Tibial nerve (tissue), 4 donors: ENCODE measurements at regions not wholly inside any gene's neighbourhood (a gene's known extent, or its start where the extent isn't known, plus 50 kb on each side); places are given as distances from the start of the nearest gene placed in this dataset.
"Not testable (repeated sequence)": the region's sequence is repeated elsewhere in the genome, so short reads cannot be mapped to it uniquely, and the experiment has no call there.

Experiments
- DNase-seq, 2 donors: peaks; one replicate each; pipeline ENCODE4 v3.0.0-alpha.2; 2019; ENCODE audit warnings: low spot score in 2 of 2
- H3K27ac ChIP-seq, 4 donors: fragments of 200-600 bp; sonication (generic) in 3 of 4; one replicate each; pipeline ENCODE4 v1.5.1; 2017 to 2019; ENCODE audit warnings: mild to moderate bottlenecking in 1 of 4
- H3K27me3 ChIP-seq, 2 donors: fragments of 200-600 bp; sonication (generic) in 1 of 2; one replicate each; pipeline versions ENCODE4 v1.5.1 to v1.6.0; 2017 to 2019
- H3K36me3 ChIP-seq, 3 donors: fragments of 200-600 bp; sonication (generic); one replicate each; pipeline ENCODE4 v1.5.1; 2018 to 2019
- H3K4me1 ChIP-seq, 4 donors: fragments of 200-600 bp; sonication (generic) in 3 of 4; one replicate each; pipeline ENCODE4 v1.5.1; 2017 to 2019
- H3K4me3 ChIP-seq, 4 donors: fragments of 200-600 bp; sonication (generic) in 3 of 4; one replicate each; pipeline ENCODE4 v1.5.1; 2017 to 2019; ENCODE audit warnings: mild to moderate bottlenecking in 1 of 4, moderate library complexity in 1 of 4
- H3K9me3 ChIP-seq, 4 donors: fragments of 200-600 bp; sonication (generic) in 3 of 4; one replicate each; pipeline ENCODE4 v1.5.1; 2017 to 2019
- CTCF ChIP-seq, 5 experiments: fragments of 200-600 bp in 3 of 5; fragments of 450-650 bp in 2 of 5; sonication (generic) in 3 of 5; IDR thresholded peaks; one replicate each; pipeline ENCODE4 v1.5.1; 2016 to 2019; ENCODE audit warnings: antibody characterized with exemption in 5 of 5, mild to moderate bottlenecking in 3 of 5, moderate library complexity in 2 of 5
- EP300 ChIP-seq, 2 donors: sonication (generic); formaldehyde crosslinking; IDR thresholded peaks; one replicate each; pipeline ENCODE4 v1.6.1; 2017; ENCODE audit warnings: antibody characterized with exemption in 2 of 2, mild to moderate bottlenecking in 1 of 2
- POLR2A ChIP-seq, 2 donors: fragments of 450-650 bp; IDR thresholded peaks; one replicate each; pipeline ENCODE4 v1.6.1; 2017; ENCODE audit warnings: antibody characterized with exemption in 2 of 2, mild to moderate bottlenecking in 2 of 2, moderate library complexity in 2 of 2
- WGBS, 2 donors: methylation state at CpG; one replicate each; pipeline ENCODE4 v1.1.5; 2018; 5-methylcytosine and 5-hydroxymethylcytosine counted together

GRCh38 chr9:104302775-104303174, 201.3 kb upstream of the OR13F1 start:
- no peak overlapping the region for H3K27ac ChIP-seq
- no peaks in the 10 kb centered on the region for H3K36me3 ChIP-seq
- TF ChIP-seq CTCF (IDR thresholded peaks at IDR 0.05) (no peak), EP300 (IDR thresholded peaks at IDR 0.05) (no peak), POLR2A (IDR thresholded peaks at IDR 0.05) (no peak)
- H3K27me3 ChIP-seq, result no peaks in the 10 kb centered on the region
- peaks cover 0 to 4% (median 0%) of the 10 kb centered on the region in 4 donors for H3K9me3 ChIP-seq
- H3K4me3 ChIP-seq, result no peak overlapping the region
- DNase-seq, result no peak
- WGBS, 2 donors, result 88% methylated on average over 4 of the region's 4 CpGs
- H3K4me1 ChIP-seq, result no peaks in the 10 kb centered on the region

GRCh38 chr9:104304925-104305324, 199.1 kb upstream of the OR13F1 start:
- TF ChIP-seq POLR2A (IDR thresholded peaks at IDR 0.05) (no peak), EP300 (IDR thresholded peaks at IDR 0.05) (no peak), CTCF (IDR thresholded peaks at IDR 0.05) (no peak)
- Histone ChIP-seq H3K27ac (no peak overlapping the region), H3K36me3 (no peaks in the 10 kb centered on the region), H3K4me3 (no peak overlapping the region), H3K27me3 (no peaks in the 10 kb centered on the region), H3K9me3 (peaks cover 0 to 4% (median 0%) of the 10 kb centered on the region in 4 donors), H3K4me1 (no peaks in the 10 kb centered on the region)
- DNase-seq, result no peak
- 82 to 84% methylated on average over 4 to 5 of the region's 5 CpGs for WGBS, 2 donors

- Histone ChIP-seq H3K27ac (no peak overlapping the region), H3K4me3 (no peak overlapping the region), H3K36me3 (no peaks in the 10 kb centered on the region), H3K4me1 (no peaks in the 10 kb centered on the region), H3K9me3 (peaks cover 0 to 10% (median 0%) of the 10 kb centered on the region in 4 donors), H3K27me3 (no peaks in the 10 kb centered on the region)
- no peak for TF ChIP-seq POLR2A (IDR thresholded peaks at IDR 0.05)
- TF ChIP-seq EP300 (IDR thresholded peaks at IDR 0.05), result no peak
- TF ChIP-seq CTCF (IDR thresholded peaks at IDR 0.05), result no peak
- 76 to 79% methylated on average over 5 of the region's 5 CpGs for WGBS, 2 donors
- no peak for DNase-seq
Observed at GRCh38 chr9:104313396-104314110, 190.5 kb upstream of the OR13F1 start.

- H3K9me3 ChIP-seq, H3K4me3 ChIP-seq, H3K27ac ChIP-seq, H3K4me1 ChIP-seq, DNase-seq, H3K36me3 ChIP-seq, H3K27me3 ChIP-seq: not testable (repeated sequence)
- 94 to 95% methylated on average over 39 to 41 of the region's 50 CpGs for WGBS, 2 donors
Observed at GRCh38 chr9:104316201-104317009, 187.7 kb upstream of the OR13F1 start.

GRCh38 chr9:104319198-104319597, 184.9 kb upstream of the OR13F1 start:
- 86 to 88% methylated on average over 2 of the region's 2 CpGs for WGBS, 2 donors
- no peak for DNase-seq

More at GRCh38 chr9:104319198-104319597, 184.9 kb upstream of the OR13F1 start:
- Histone ChIP-seq H3K4me3 (no peak overlapping the region), H3K4me1 (no peaks in the 10 kb centered on the region), H3K27ac (no peak overlapping the region), H3K27me3 (no peaks in the 10 kb centered on the region), H3K36me3 (no peaks in the 10 kb centered on the region), H3K9me3 (peaks cover 0 to 10% (median 0%) of the 10 kb centered on the region in 4 donors)
- no peak for TF ChIP-seq POLR2A (IDR thresholded peaks at IDR 0.05)
- no peak for TF ChIP-seq CTCF (IDR thresholded peaks at IDR 0.05)
- no peak for TF ChIP-seq EP300 (IDR thresholded peaks at IDR 0.05)
